Erythroblast (primary cell): ENCODE measurements at regions not wholly inside any gene's neighbourhood (a gene's known extent, or its start where the extent isn't known, plus 50 kb on each side); places are given as distances from the start of the nearest gene placed in this dataset.

Experiments
- GATA1 ChIP-seq: IDR thresholded peaks from 2 replicates; pipeline ENCODE4 v1.6.1; 2011; ENCODE audit warnings: low read depth, mild to moderate bottlenecking, control low read depth, low read length, moderate library complexity
- POLR2A ChIP-seq: IDR thresholded peaks from 2 replicates; pipeline ENCODE4 v1.6.1; 2011; ENCODE audit warnings: mild to moderate bottlenecking, low read length

GRCh38 chr7:132059141-132059540 lies 502.7 kb upstream of the PODXL start:
- TF ChIP-seq POLR2A (no peak), GATA1 (no peak)
